Colonic mucosa (tissue), 4 donors: ENCODE measurements at regions not wholly inside any gene's neighbourhood (a gene's known extent, or its start where the extent isn't known, plus 50 kb on each side); places are given as distances from the start of the nearest gene placed in this dataset.

Experiments used
- DNase-seq: peaks from one replicate; pipeline ENCODE4 v3.0.0-alpha.2; 2020
- H3K27ac ChIP-seq: fragments of 200-600 bp; one replicate; pipeline ENCODE4 v1.8.0; 2021
- H3K27me3 ChIP-seq: fragments of 200-600 bp; one replicate; pipeline ENCODE4 v1.8.0; 2021
- H3K36me3 ChIP-seq: fragments of 200-600 bp; one replicate; pipeline ENCODE4 v1.8.0; 2021
- H3K4me1 ChIP-seq: fragments of 200-600 bp; one replicate; pipeline ENCODE4 v1.8.0; 2021; ENCODE audit warnings: mild to moderate bottlenecking
- H3K4me3 ChIP-seq: fragments of 200-600 bp; one replicate; pipeline ENCODE4 v1.8.0; 2021
- H3K9ac ChIP-seq, 2 donors: one replicate each; pipeline ENCODE4 v1.7.0; 2013; ENCODE audit warnings: control low read depth in 2 of 2, low read depth in 2 of 2, low read length in 2 of 2
- H3K9me3 ChIP-seq: fragments of 200-600 bp; one replicate; pipeline ENCODE4 v1.8.0; 2021
- CTCF ChIP-seq: fragments of 200-600 bp; IDR thresholded peaks from one replicate; pipeline ENCODE4 v1.8.0; 2022; ENCODE audit warnings: antibody characterized with exemption, mild to moderate bottlenecking
- intact Hi-C: fragments of 100-400 bp; cut with DNase I; formaldehyde crosslinking; loops from one replicate; pipeline ENCODE4 v1.14.1; 2022
- donor health status: healthy.
- donor health status: DM: no; HTN: no; CAD: no.
- donor health status: DM: no; HTN: no; CAD: no.

DNA sequence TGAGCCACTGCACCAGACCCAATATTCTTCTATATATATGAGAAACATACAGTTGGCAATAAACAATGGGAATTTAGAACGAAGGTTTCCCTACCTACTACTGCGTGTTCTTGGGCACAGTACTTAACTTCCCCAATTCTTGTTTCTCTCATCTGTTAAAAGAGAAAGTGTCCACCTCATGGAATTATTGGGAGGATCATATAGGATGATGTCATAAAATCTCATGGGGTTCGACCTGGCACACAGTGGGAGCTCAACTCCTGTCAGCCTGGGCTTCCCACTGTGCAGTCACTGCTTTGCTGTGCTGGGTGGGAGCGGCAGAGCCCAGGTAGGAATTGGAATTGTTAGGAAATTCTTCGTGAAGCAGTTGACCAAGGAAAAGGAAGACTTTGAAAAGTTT is 203.3 kb downstream of the SH3BP4 start:
- intact Hi-C loops, result no loop called here
- no peaks in the 10 kb centered on the region for H3K36me3 ChIP-seq
- no peaks in the 10 kb centered on the region for H3K9me3 ChIP-seq
- DNase-seq, result no peak
- no peak overlapping the region for H3K4me3 ChIP-seq
- H3K27ac ChIP-seq, result no peak overlapping the region
- no peak overlapping the region for H3K9ac ChIP-seq
- no peak for TF ChIP-seq CTCF
- H3K27me3 ChIP-seq, result no peaks in the 10 kb centered on the region
- H3K4me1 ChIP-seq, result no peaks in the 10 kb centered on the region

- H3K4me3 ChIP-seq, result no peak overlapping the region
- no peaks in the 10 kb centered on the region for H3K36me3 ChIP-seq
- no peak for TF ChIP-seq CTCF
- H3K9me3 ChIP-seq, result no peaks in the 10 kb centered on the region
- intact Hi-C loops, result no loop called here
- no peaks in the 10 kb centered on the region for H3K4me1 ChIP-seq
- H3K27ac ChIP-seq, result no peak overlapping the region
- no peak overlapping the region for H3K9ac ChIP-seq
- no peaks in the 10 kb centered on the region for H3K27me3 ChIP-seq
- no peak for DNase-seq
These were observed 204.2 kb downstream of the SH3BP4 start for GRCh38 chr2:235156055-235156454.

- intact Hi-C loops, result no loop called here
- H3K9ac ChIP-seq, result no peak overlapping the region
- no peak overlapping the region for H3K27ac ChIP-seq
- H3K27me3 ChIP-seq, result no peaks in the 10 kb centered on the region
- H3K4me3 ChIP-seq, result no peak overlapping the region
- no peak for TF ChIP-seq CTCF
- no peaks in the 10 kb centered on the region for H3K9me3 ChIP-seq
- H3K4me1 ChIP-seq, result no peaks in the 10 kb centered on the region
- H3K36me3 ChIP-seq, result no peaks in the 10 kb centered on the region
- DNase-seq, result no peak
These were observed 206.1 kb downstream of the SH3BP4 start for GRCh38 chr2:235157746-235158482.

DNA sequence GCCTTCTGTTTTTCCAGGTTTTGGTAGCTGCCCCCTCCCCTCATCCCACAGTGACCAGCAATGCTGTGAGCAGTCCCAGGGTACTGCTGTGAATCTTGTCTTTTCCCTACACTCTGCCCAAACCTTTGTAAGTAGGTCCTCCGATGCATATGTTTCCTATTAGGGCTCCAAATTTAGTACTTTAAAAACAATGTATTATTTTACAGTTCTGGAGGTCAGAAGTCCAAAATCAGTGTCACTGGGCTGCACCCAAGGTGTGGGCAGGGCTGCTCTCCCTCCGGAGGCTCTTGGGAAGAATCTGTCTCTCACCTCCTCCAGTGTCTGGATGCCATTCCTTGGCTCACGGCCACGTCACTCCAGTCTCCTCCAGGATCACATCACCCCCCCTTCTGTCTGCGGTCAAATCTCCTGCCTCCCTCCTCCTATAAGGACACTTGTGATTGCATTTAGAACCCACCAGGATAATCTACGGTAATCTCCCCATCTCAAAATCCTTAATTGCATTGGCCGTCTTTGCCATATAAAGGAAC is 208.5 kb downstream of the SH3BP4 start:
- H3K9me3 ChIP-seq, result no peaks in the 10 kb centered on the region
- H3K4me3 ChIP-seq, result no peak overlapping the region
- intact Hi-C loops, result no loop called here
- no peaks in the 10 kb centered on the region for H3K27me3 ChIP-seq
- H3K36me3 ChIP-seq, result no peaks in the 10 kb centered on the region
- DNase-seq, result no peak
- no peaks in the 10 kb centered on the region for H3K4me1 ChIP-seq
- H3K9ac ChIP-seq, result no peak overlapping the region
- no peak overlapping the region for H3K27ac ChIP-seq
- no peak for TF ChIP-seq CTCF

GRCh38 chr2:235161565-235161964 is 209.7 kb downstream of the SH3BP4 start:
- Histone ChIP-seq H3K9ac (no peak overlapping the region), H3K9me3 (no peaks in the 10 kb centered on the region), H3K4me1 (no peaks in the 10 kb centered on the region), H3K27me3 (no peaks in the 10 kb centered on the region), H3K4me3 (no peak overlapping the region), H3K27ac (no peak overlapping the region), H3K36me3 (no peaks in the 10 kb centered on the region)
- DNase-seq, result no peak
- intact Hi-C loops, result no loop called here
- TF ChIP-seq CTCF, result no peak
